Amniotic stem cell (primary cell): ENCODE measurements at regions not wholly inside any gene's neighbourhood (a gene's known extent, or its start where the extent isn't known, plus 50 kb on each side); places are given as distances from the start of the nearest gene placed in this dataset.
"Not testable (repeated sequence)": the region's sequence is repeated elsewhere in the genome, so short reads cannot be mapped to it uniquely, and the experiment has no call there.

Experiments used
- DNase-seq: peaks from one replicate; lab custom pipeline; 2025; lab: John Stamatoyannopoulos, UW

GRCh38 chr10:56449770-56450169 is 88.7 kb upstream of the ZWINT start:
- DNase-seq, result no peak

- DNase-seq, result not testable (repeated sequence)
These were observed 86.6 kb upstream of the ZWINT start for GRCh38 chr10:56447613-56448012.

- DNase-seq, result not testable (repeated sequence)
These were observed 80.3 kb upstream of the ZWINT start for GRCh38 chr10:56441337-56441736.
